GDM1 (cell line): ENCODE measurements at regions not wholly inside any gene's neighbourhood (a gene's known extent, or its start where the extent isn't known, plus 50 kb on each side); places are given as distances from the start of the nearest gene placed in this dataset.
A peak's percentile ranks its signal among the peaks of the same experiment; 100 is the strongest.
"Not testable (repeated sequence)": the region's sequence is repeated elsewhere in the genome, so short reads cannot be mapped to it uniquely, and the experiment has no call there.

ENCODE experiments used
- DNase-seq: peaks from one replicate; lab custom pipeline; 2025; lab: John Stamatoyannopoulos, UW

GRCh38 chr3:194867270-194867983 lies 181.7 kb downstream of the FAM43A start:
- no peak for DNase-seq

GRCh38 chr3:194868831-194869230 lies 183.1 kb downstream of the FAM43A start:
- no peak for DNase-seq

DNA sequence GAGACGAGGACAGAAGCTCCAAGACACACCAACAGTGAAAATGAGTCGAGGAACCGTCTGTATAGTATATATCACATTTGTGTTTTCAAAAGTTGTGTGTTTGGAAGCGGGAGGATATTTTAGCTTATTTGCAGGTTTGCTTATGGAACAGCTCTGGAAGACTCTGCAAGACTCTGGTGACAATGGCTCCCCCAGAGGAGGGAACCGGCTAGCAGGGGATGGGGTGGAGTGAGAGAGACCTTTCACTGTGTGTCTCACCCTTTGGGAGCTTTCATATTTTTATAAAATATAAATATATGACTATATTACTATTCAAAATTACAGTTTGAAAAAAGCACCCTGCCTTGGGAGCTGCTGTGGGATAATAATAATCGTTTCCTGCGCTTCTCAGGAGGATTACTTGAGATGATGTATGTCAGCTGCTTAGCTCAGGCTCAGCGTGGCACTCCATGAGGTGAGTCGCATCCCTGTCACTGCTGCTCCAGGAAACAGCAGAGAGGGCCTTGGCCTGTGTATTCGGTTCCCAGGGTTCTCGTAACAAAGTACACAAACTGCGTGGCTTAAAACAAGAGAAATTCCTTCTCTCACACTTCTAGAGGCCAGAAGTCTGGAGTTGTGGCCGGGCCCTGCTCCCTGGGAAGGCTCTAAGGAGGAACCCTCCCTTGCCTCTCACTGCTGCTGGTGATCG lies 183.9 kb downstream of the FAM43A start:
- DNase-seq: no peak

- no peak for DNase-seq
These were observed 184.9 kb downstream of the FAM43A start for GRCh38 chr3:194870394-194871110.

DNA sequence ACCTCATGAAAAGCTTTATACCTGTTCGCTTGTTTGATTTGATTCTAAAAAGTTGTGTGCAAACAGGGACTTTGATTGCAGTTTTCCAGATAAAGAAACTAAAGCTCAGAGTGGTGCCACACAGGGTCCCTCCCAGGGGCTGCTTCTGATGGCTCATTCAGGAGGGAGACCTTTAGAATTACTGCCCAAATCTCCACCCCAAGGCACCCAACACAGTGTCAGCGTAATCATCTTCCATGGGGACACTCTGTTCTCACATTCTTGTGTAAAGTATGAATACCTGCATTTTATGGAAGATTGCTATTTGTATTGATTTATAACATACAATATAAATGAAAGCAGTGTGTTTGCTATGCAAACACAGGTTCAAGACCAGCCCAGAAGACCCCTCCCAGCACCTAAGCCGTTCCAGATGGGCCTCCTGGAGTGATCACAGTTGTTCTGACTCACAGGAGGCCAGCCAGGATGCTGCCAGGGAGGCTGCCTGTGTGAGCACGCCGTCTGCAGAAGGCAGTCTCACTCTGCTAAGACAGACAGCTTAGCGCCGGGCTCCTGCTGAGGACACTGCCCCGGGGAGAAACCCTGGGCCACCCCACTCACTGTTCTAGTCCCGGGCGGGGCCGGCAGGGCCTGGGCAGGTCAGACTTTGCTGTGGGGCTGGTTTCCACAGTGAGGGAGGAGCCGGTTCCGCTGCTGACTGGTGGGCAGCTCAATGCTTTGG lies 185.6 kb downstream of the FAM43A start:
- DNase-seq: no peak

DNA sequence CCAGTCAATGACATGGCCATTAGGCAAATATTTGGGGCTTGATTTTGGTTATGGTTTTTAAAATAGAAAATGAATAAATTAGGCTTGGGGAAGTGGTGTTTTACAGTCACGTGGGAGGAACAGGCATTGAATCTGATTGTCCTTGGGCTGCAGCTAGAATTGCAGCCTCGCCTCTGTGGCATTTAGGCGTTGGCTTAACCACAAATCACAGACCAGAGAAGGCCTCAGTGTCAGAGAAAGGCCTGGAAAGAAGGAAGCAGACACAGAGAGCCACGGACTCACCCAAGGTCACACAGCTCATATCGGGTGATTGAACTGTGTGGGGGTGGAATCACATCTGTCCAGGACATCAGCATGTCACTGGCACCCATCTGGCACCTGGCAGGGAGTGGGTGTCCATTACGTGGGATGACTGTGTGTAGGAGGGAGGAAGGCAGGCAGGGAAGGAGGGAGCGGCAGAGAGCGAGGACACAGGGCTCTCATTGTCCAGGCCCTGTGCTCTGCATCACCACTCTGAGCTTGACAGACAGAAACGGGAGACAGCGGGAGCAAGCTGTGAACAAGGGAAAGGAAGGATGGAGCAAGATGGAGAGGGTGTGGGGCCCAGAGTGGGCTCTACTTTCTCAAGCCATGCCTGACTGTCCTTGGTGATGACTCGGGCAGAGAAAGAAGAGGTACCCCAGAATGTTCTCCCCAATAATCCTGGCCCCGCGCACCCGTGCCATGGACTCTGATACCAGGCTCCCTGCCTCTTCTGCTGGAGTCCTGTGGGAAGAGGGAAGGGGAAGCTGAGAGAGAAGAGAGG lies 186.4 kb downstream of the FAM43A start:
- no peak for DNase-seq

- no peak for DNase-seq
These were observed 186.9 kb downstream of the FAM43A start for GRCh38 chr3:194872669-194872977.

- DNase-seq: not testable (repeated sequence)
These were observed 187.8 kb downstream of the FAM43A start for GRCh38 chr3:194873474-194873873.

DNA sequence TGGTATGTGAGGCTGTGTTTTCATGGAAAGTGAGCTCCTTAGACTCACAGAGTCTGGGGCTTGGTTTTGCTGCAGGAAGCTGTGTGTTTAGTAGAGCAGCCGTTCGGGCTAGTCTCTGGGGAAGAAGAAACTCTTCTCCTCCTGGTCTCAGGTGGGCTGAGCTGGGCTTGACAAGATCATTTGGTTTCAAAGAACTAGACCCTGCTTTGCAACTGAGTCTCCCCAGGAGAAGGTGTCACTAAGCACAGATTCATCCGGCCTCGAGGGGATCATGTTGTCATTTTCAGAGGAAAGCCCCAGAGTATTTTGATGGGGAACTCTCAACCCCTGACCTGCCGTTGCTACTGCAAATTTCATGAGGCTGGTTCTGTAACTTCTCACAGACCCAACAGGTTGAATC lies 188.5 kb downstream of the FAM43A start:
- no peak for DNase-seq

- DNase-seq: no peak
These were observed 189.1 kb downstream of the FAM43A start for GRCh38 chr3:194874783-194875182.

DNA sequence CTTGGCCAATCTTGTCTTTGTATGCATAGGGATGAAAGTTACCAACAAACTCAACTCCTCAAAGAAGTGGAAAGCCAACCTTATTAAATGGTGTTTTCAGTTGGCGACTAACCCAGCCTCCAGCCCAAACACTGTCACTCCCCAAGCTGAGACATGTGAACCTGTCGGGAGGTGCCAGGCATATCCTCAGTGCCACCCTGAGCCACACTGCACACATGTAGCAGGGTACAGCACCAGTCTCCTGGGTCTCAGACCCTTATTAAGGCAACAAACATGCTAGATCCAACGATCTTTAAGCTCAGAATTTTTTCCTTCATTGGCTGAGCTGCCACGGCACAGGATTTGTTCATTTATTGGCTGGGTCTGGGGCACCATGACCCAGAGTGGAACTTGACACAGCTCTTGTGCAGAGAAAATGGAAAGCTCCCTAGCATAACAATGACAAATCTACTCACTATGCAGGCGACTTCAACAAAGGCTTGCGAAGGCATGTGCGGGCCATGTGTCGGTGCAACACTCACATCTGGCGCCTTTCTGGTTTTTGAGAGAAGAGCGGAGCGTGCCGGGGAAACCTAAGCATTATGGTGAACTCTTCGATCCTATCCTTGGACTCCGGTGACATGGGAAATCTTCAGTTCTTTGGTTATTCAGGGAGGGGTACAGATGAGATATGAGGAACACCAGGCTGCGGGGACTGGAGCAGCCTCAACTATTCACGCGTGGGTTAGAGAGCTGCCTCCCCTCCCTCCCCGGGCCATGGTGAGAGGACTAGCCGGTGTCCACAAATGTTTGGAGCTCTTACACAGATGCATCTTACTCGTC lies 190.1 kb downstream of the FAM43A start:
- no peak for DNase-seq

GRCh38 chr3:194876403-194877095 lies 190.9 kb downstream of the FAM43A start:
- DNase-seq: no peak

DNA sequence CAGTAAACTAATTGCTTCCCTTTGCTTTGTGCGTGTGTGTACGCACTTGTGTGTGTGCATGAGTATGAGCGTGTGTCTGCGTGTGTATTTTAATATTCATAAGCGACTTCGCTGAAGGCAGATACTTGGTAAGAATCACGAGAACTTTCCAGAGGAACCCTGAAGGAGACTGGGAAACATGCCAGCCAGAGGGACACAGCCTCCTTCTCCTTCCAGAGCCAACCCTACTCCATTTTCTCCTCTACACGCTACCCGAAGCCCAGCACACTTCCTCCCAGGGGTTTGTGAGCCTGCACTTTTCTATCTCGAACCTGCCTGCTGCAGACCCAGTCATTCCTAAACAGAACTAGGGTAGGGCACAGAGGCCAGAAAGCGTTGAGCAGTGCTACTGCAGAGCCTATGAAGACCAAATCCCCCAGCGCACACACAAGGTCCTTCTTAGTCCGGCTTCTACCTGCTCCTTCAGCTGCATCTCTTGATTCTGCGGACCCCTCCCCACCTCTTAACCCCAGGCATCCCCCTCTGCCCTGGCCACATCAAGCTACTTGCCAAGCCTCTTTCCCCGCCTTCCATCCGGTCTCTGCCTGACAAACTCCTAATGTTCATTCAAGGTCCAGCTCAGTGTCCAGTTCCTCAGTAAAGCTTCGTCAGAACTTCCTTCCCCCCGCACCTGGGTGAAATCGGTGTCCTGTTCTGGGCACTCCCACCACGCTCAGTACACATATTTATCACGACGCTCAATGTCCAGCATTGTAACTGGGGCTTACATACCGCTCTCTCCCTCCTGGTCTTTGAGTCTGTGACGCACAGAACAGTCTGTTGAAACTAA lies 191.8 kb downstream of the FAM43A start:
- no peak for DNase-seq

GRCh38 chr3:194879126-194879877 lies 193.6 kb downstream of the FAM43A start:
- DNase-seq: peak; percentile 77

- peak; percentile 72 for DNase-seq
These were observed 194.6 kb downstream of the FAM43A start for GRCh38 chr3:194879991-194880939.

DNA sequence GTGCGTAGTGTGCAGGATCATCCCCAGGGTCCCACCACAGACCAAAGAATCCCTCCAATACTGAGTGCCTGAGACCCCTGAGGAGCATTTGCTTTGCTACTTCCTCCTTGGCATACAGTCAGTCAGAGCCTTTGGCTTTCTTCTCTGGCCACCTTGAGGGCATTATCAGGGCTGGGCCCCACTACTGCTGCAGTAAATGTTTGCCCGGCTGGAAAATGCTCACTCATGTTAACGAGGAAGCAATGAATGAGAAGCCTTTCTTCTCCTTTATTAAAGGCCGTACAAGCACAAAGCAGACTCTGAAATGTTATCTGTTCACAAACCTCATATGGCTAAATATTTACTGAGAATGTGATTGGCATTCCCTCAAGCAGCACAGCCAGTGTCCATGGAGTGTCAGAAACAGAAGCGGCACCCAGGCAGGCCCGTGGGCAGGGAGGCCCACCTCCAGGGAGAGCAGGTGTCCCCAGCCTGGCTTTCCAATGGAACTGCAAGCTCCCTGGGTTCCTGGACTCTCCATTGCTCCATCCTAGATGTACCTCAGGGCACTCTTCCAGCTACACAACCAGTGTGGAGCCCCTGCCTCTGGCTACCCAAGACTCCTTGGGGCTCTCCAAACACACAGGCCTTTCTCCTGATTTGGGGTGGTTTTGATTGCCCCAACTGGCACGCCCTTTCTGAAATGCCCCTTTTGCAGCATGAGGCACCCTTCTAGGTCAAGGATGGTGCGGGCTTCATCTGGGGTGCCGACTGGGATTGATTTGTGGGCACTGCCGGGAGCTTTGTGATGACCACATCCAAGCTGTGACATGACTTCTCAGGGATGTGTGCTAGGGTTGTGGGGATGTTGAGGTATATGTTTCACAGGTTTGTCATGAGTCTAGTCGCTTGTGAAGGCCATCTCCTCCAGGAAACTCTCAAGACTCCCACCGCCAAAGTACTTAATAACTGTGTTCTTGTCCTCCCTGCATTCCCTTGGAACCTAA lies 195.6 kb downstream of the FAM43A start:
- DNase-seq: peak; percentile 27
